ENCODE measurements at regions not wholly inside any gene's neighbourhood (a gene's known extent, or its start where the extent isn't known, plus 50 kb on each side); places are given as distances from the start of the nearest gene placed in this dataset.

GRCh38 chr1:239929317-239929716, 162.4 kb upstream of the FMN2 start:
- Mint-ChIP-seq H3K36me3 (ENCODE audit: low read depth) (no peaks in the 10 kb centered on the region), H3K27ac (no peak overlapping the region), H3K27me3 (ENCODE audit: low read depth) (no peaks in the 10 kb centered on the region), H3K4me3 (no peak overlapping the region), H3K4me1 (ENCODE audit: low read depth) (no peaks in the 10 kb centered on the region), H3K9me3 (ENCODE audit: insufficient read depth) (no peaks in the 10 kb centered on the region)
- ChIA-PET POLR2A (no interaction called here), CTCF (interaction anchor here (0.9 kb wide), 1 partner anchor 32 kb away, joined by 3 read pairs; no protein-coding TSS in a partner anchor)
- no peak for DNase-seq
- no peak for ATAC-seq

- Mint-ChIP-seq H3K27me3 (ENCODE audit: low read depth) (no peaks in the 10 kb centered on the region), H3K36me3 (ENCODE audit: low read depth) (no peaks in the 10 kb centered on the region), H3K4me1 (ENCODE audit: low read depth) (no peaks in the 10 kb centered on the region), H3K27ac (no peak overlapping the region), H3K4me3 (no peak overlapping the region), H3K9me3 (ENCODE audit: insufficient read depth) (no peaks in the 10 kb centered on the region)
- POLR2A ChIA-PET, result no interaction called here
- CTCF ChIA-PET, result no interaction called here
- ATAC-seq (no peak), DNase-seq (no peak)
These were observed 160.9 kb upstream of the FMN2 start for GRCh38 chr1:239930686-239931262.

- Mint-ChIP-seq H3K4me1 (ENCODE audit: low read depth) (no peaks in the 10 kb centered on the region), H3K27ac (no peak overlapping the region), H3K36me3 (ENCODE audit: low read depth) (no peaks in the 10 kb centered on the region), H3K27me3 (ENCODE audit: low read depth) (no peaks in the 10 kb centered on the region), H3K9me3 (ENCODE audit: insufficient read depth) (no peaks in the 10 kb centered on the region), H3K4me3 (no peak overlapping the region)
- ChIA-PET CTCF (interaction anchor here (0.6 kb wide), 1 partner anchor 218 kb away, joined by 3 read pairs; no protein-coding TSS in a partner anchor), POLR2A (interaction anchor here (0.5 kb wide), 1 partner anchor 19 kb away, joined by 3 read pairs; no protein-coding TSS in a partner anchor)
- DNase-seq (no peak), ATAC-seq (no peak)
These were observed 160.3 kb upstream of the FMN2 start for GRCh38 chr1:239931341-239931740.

- no peaks in the 10 kb centered on the region for H3K36me3 Mint-ChIP-seq (ENCODE audit: low read depth)
- no peak overlapping the region for H3K4me3 Mint-ChIP-seq
- H3K4me1 Mint-ChIP-seq (ENCODE audit: low read depth), result no peaks in the 10 kb centered on the region
- ChIA-PET CTCF (no interaction called here), POLR2A (no interaction called here)
- DNase-seq (no peak), ATAC-seq (no peak)
- H3K27me3 Mint-ChIP-seq (ENCODE audit: low read depth), result no peaks in the 10 kb centered on the region
- H3K27ac Mint-ChIP-seq, result no peak overlapping the region
- H3K9me3 Mint-ChIP-seq (ENCODE audit: insufficient read depth), result peaks cover 3% of the 10 kb centered on the region
These were observed 152.1 kb upstream of the FMN2 start for GRCh38 chr1:239939602-239940001.

GRCh38 chr1:239943761-239944160, 147.9 kb upstream of the FMN2 start:
- no peaks in the 10 kb centered on the region for H3K27me3 Mint-ChIP-seq (ENCODE audit: low read depth)
- CTCF ChIA-PET, result no interaction called here
- no peaks in the 10 kb centered on the region for H3K4me1 Mint-ChIP-seq (ENCODE audit: low read depth)
- H3K27ac Mint-ChIP-seq, result no peak overlapping the region
- H3K9me3 Mint-ChIP-seq (ENCODE audit: insufficient read depth), result peaks cover 6% of the 10 kb centered on the region
- no peaks in the 10 kb centered on the region for H3K36me3 Mint-ChIP-seq (ENCODE audit: low read depth)
- ATAC-seq (no peak), DNase-seq (no peak)
- POLR2A ChIA-PET, result no interaction called here
- H3K4me3 Mint-ChIP-seq, result no peak overlapping the region

- Mint-ChIP-seq H3K36me3 (ENCODE audit: low read depth) (no peaks in the 10 kb centered on the region), H3K9me3 (ENCODE audit: insufficient read depth) (peaks cover 6% of the 10 kb centered on the region), H3K4me3 (no peak overlapping the region), H3K27me3 (ENCODE audit: low read depth) (no peaks in the 10 kb centered on the region), H3K27ac (no peak overlapping the region), H3K4me1 (ENCODE audit: low read depth) (no peaks in the 10 kb centered on the region)
- POLR2A ChIA-PET, result no interaction called here
- ATAC-seq (no peak), DNase-seq (no peak)
- CTCF ChIA-PET, result no interaction called here
These were observed 147.0 kb upstream of the FMN2 start for GRCh38 chr1:239944666-239945065.

- no peaks in the 10 kb centered on the region for H3K27me3 Mint-ChIP-seq (ENCODE audit: low read depth)
- no peak for DNase-seq
- POLR2A ChIA-PET, result no interaction called here
- no peak overlapping the region for H3K27ac Mint-ChIP-seq
- no peaks in the 10 kb centered on the region for H3K36me3 Mint-ChIP-seq (ENCODE audit: low read depth)
- peaks cover 6% of the 10 kb centered on the region for H3K9me3 Mint-ChIP-seq (ENCODE audit: insufficient read depth)
- ATAC-seq, result no peak
- CTCF ChIA-PET, result no interaction called here
- no peaks in the 10 kb centered on the region for H3K4me1 Mint-ChIP-seq (ENCODE audit: low read depth)
- H3K4me3 Mint-ChIP-seq, result no peak overlapping the region
These were observed 143.9 kb upstream of the FMN2 start for GRCh38 chr1:239947801-239948200.

- H3K9me3 Mint-ChIP-seq (ENCODE audit: insufficient read depth), result no peaks in the 10 kb centered on the region
- H3K27ac Mint-ChIP-seq, result no peak overlapping the region
- H3K4me3 Mint-ChIP-seq, result no peak overlapping the region
- ChIA-PET POLR2A (no interaction called here), CTCF (interaction anchor here (0.6 to 1.5 kb wide), 7 partner anchors 12 to 54 kb away, joined by 3 to 10 read pairs (median 4); no protein-coding TSS in a partner anchor)
- H3K36me3 Mint-ChIP-seq (ENCODE audit: low read depth), result no peaks in the 10 kb centered on the region
- H3K4me1 Mint-ChIP-seq (ENCODE audit: low read depth), result no peaks in the 10 kb centered on the region
- no peaks in the 10 kb centered on the region for H3K27me3 Mint-ChIP-seq (ENCODE audit: low read depth)
- DNase-seq, result peak; percentile 68
- ATAC-seq, result no peak
These were observed 140.1 kb upstream of the FMN2 start for GRCh38 chr1:239951511-239952140.

GRCh38 chr1:239952348-239953308, 139.1 kb upstream of the FMN2 start:
- H3K27ac Mint-ChIP-seq, result no peak overlapping the region
- H3K9me3 Mint-ChIP-seq (ENCODE audit: insufficient read depth), result no peaks in the 10 kb centered on the region
- H3K4me1 Mint-ChIP-seq (ENCODE audit: low read depth), result no peaks in the 10 kb centered on the region
- ChIA-PET CTCF (interaction anchor here (0.6 to 1.5 kb wide), 7 partner anchors 11 to 60 kb away, joined by 3 to 10 read pairs (median 3); no protein-coding TSS in a partner anchor), POLR2A (no interaction called here)
- DNase-seq (no peak), ATAC-seq (no peak)
- H3K36me3 Mint-ChIP-seq (ENCODE audit: low read depth), result no peaks in the 10 kb centered on the region
- no peak overlapping the region for H3K4me3 Mint-ChIP-seq
- H3K27me3 Mint-ChIP-seq (ENCODE audit: low read depth), result no peaks in the 10 kb centered on the region

- DNase-seq (no peak), ATAC-seq (no peak)
- H3K27ac Mint-ChIP-seq, result no peak overlapping the region
- H3K4me3 Mint-ChIP-seq, result no peak overlapping the region
- peaks cover 5% of the 10 kb centered on the region for H3K27me3 Mint-ChIP-seq (ENCODE audit: low read depth)
- H3K36me3 Mint-ChIP-seq (ENCODE audit: low read depth), result no peaks in the 10 kb centered on the region
- H3K9me3 Mint-ChIP-seq (ENCODE audit: insufficient read depth), result no peaks in the 10 kb centered on the region
- no peaks in the 10 kb centered on the region for H3K4me1 Mint-ChIP-seq (ENCODE audit: low read depth)
- CTCF ChIA-PET, result no interaction called here
- POLR2A ChIA-PET, result no interaction called here
These were observed 136.8 kb upstream of the FMN2 start for GRCh38 chr1:239954836-239955235.

GRCh38 chr1:239955431-239955830, 136.3 kb upstream of the FMN2 start:
- H3K4me3 Mint-ChIP-seq, result no peak overlapping the region
- no peak for ATAC-seq
- no peak for DNase-seq
- POLR2A ChIA-PET, result no interaction called here
- CTCF ChIA-PET, result no interaction called here
- H3K4me1 Mint-ChIP-seq (ENCODE audit: low read depth), result no peaks in the 10 kb centered on the region
- no peaks in the 10 kb centered on the region for H3K36me3 Mint-ChIP-seq (ENCODE audit: low read depth)
- no peaks in the 10 kb centered on the region for H3K9me3 Mint-ChIP-seq (ENCODE audit: insufficient read depth)
- H3K27ac Mint-ChIP-seq, result no peak overlapping the region
- peaks cover 7% of the 10 kb centered on the region for H3K27me3 Mint-ChIP-seq (ENCODE audit: low read depth)

- H3K36me3 Mint-ChIP-seq (ENCODE audit: low read depth), result no peaks in the 10 kb centered on the region
- no peak overlapping the region for H3K27ac Mint-ChIP-seq
- H3K4me1 Mint-ChIP-seq (ENCODE audit: low read depth), result no peaks in the 10 kb centered on the region
- no peaks in the 10 kb centered on the region for H3K9me3 Mint-ChIP-seq (ENCODE audit: insufficient read depth)
- ATAC-seq, result no peak
- POLR2A ChIA-PET, result no interaction called here
- no peak overlapping the region for H3K4me3 Mint-ChIP-seq
- DNase-seq, result no peak
- H3K27me3 Mint-ChIP-seq (ENCODE audit: low read depth), result peaks cover 7% of the 10 kb centered on the region
- CTCF ChIA-PET, result no interaction called here
These were observed 135.4 kb upstream of the FMN2 start for GRCh38 chr1:239956263-239956662.
